ENCODE measurements at regions not wholly inside any gene's neighbourhood (a gene's known extent, or its start where the extent isn't known, plus 50 kb on each side); places are given as distances from the start of the nearest gene placed in this dataset.

DNA sequence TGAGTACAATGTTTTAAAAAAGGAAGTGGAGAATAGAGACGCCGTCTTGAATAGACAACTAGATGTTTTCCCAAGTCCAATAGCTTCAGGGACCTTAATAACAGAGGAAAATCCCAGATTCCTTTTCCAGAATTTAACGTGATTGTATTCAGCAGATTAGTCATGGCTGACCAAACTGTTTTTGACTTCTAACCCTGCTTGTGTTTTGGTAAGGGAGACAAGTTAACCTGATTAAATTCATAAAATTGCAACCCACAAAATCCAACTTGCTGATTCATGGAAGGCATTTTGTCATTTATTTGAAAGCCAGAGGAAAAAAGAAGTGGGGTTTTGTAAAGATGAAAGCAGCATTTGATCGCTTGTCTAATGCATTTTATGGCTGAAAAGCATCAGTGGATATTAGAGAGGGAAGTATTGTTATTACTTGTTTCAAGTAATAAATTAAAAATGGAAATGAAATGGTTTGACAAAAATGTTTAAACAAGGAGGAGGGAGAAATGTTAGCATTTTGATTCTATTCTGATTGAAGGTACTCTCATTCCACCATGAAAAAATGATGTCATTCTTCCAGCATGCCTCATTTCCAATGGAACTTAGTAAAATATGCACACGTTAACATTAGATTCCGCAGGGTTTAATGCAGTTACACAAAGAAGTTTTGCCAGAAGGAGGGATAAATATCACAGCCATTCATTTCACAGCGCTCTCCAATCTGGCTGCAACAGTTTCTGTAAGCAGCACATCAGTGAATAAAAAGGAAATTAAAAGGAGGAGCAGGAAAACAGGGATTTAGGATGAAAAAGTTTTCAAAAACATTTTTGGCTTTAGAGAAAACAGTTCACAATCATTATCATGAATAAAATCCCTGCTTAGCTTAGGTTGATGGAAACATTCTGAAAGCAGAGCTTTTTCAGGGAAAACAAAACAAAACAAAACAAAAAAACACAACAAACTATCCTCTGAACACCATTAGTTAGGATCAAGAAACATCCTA is 314.7 kb downstream of the PRR16 start:
- Mint-ChIP-seq H3K4me1 (ENCODE audit: low read depth, unreplicated experiment) (peaks cover 2% of the 10 kb centered on the region), H3K4me3 (ENCODE audit: unreplicated experiment) (no peak overlapping the region), H3K9me3 (ENCODE audit: unreplicated experiment) (no peaks in the 10 kb centered on the region), H3K27ac (ENCODE audit: unreplicated experiment) (no peak overlapping the region), H3K36me3 (ENCODE audit: unreplicated experiment) (no peaks in the 10 kb centered on the region), H3K27me3 (ENCODE audit: unreplicated experiment) (no peaks in the 10 kb centered on the region)
- no peak for DNase-seq
- TF ChIP-seq, protein P1, sequence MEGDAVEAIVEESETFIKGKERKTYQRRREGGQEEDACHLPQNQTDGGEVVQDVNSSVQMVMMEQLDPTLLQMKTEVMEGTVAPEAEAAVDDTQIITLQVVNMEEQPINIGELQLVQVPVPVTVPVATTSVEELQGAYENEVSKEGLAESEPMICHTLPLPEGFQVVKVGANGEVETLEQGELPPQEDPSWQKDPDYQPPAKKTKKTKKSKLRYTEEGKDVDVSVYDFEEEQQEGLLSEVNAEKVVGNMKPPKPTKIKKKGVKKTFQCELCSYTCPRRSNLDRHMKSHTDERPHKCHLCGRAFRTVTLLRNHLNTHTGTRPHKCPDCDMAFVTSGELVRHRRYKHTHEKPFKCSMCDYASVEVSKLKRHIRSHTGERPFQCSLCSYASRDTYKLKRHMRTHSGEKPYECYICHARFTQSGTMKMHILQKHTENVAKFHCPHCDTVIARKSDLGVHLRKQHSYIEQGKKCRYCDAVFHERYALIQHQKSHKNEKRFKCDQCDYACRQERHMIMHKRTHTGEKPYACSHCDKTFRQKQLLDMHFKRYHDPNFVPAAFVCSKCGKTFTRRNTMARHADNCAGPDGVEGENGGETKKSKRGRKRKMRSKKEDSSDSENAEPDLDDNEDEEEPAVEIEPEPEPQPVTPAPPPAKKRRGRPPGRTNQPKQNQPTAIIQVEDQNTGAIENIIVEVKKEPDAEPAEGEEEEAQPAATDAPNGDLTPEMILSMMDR (IDR thresholded peaks at IDR 0.05; ENCODE audit: partially characterized antibody, unreplicated experiment), result no peak

GRCh38 chr5:120779674-120780073 is 315.6 kb downstream of the PRR16 start:
- TF ChIP-seq, protein P1 (IDR thresholded peaks at IDR 0.05; ENCODE audit: partially characterized antibody, unreplicated experiment), result no peak
- DNase-seq, result no peak
- no peak overlapping the region for H3K27ac Mint-ChIP-seq (ENCODE audit: unreplicated experiment)

GRCh38 chr5:120788481-120788880 is 324.4 kb downstream of the PRR16 start:
- DNase-seq, result no peak
- TF ChIP-seq, protein P1 (IDR thresholded peaks at IDR 0.05; ENCODE audit: partially characterized antibody, unreplicated experiment), result no peak
- Mint-ChIP-seq H3K36me3 (ENCODE audit: unreplicated experiment) (no peaks in the 10 kb centered on the region), H3K4me3 (ENCODE audit: unreplicated experiment) (no peak overlapping the region), H3K27ac (ENCODE audit: unreplicated experiment) (no peak overlapping the region), H3K27me3 (ENCODE audit: unreplicated experiment) (no peaks in the 10 kb centered on the region), H3K9me3 (ENCODE audit: unreplicated experiment) (no peaks in the 10 kb centered on the region), H3K4me1 (ENCODE audit: low read depth, unreplicated experiment) (no peaks in the 10 kb centered on the region)

More at GRCh38 chr5:120779674-120780073, 315.6 kb downstream of the PRR16 start:
- Mint-ChIP-seq H3K4me1 (ENCODE audit: low read depth, unreplicated experiment) (peaks cover 2% of the 10 kb centered on the region), H3K27me3 (ENCODE audit: unreplicated experiment) (no peaks in the 10 kb centered on the region), H3K4me3 (ENCODE audit: unreplicated experiment) (no peak overlapping the region), H3K36me3 (ENCODE audit: unreplicated experiment) (no peaks in the 10 kb centered on the region), H3K9me3 (ENCODE audit: unreplicated experiment) (no peaks in the 10 kb centered on the region)

DNA sequence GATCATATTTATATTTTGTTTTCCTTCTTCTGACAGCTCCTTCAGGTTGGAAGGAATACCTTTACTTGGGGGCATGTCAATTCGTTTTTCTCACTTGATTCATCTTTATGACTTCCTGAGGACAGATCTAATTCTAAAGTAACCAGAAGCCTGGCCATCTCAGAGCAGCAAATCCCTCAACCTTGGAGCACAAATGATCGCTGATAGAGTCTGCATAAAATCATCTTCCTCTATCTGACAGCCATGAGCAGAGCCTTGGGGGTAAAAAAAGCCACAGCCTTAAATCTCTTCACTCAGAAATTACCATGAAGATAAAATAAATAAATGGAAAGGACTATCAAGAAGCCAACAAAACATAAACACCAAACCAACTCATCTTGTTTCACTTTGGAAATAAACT is 325.8 kb downstream of the PRR16 start:
- H3K4me3 Mint-ChIP-seq (ENCODE audit: unreplicated experiment), result no peak overlapping the region
- no peak for DNase-seq
- H3K9me3 Mint-ChIP-seq (ENCODE audit: unreplicated experiment), result no peaks in the 10 kb centered on the region
- H3K4me1 Mint-ChIP-seq (ENCODE audit: low read depth, unreplicated experiment), result no peaks in the 10 kb centered on the region
- H3K27ac Mint-ChIP-seq (ENCODE audit: unreplicated experiment), result no peak overlapping the region
- H3K27me3 Mint-ChIP-seq (ENCODE audit: unreplicated experiment), result no peaks in the 10 kb centered on the region
- TF ChIP-seq, protein P1 (IDR thresholded peaks at IDR 0.05; ENCODE audit: partially characterized antibody, unreplicated experiment), result no peak
- no peaks in the 10 kb centered on the region for H3K36me3 Mint-ChIP-seq (ENCODE audit: unreplicated experiment)

- no peak for DNase-seq
- Mint-ChIP-seq H3K4me1 (ENCODE audit: low read depth, unreplicated experiment) (no peaks in the 10 kb centered on the region), H3K27ac (ENCODE audit: unreplicated experiment) (no peak overlapping the region), H3K4me3 (ENCODE audit: unreplicated experiment) (no peak overlapping the region), H3K27me3 (ENCODE audit: unreplicated experiment) (no peaks in the 10 kb centered on the region), H3K9me3 (ENCODE audit: unreplicated experiment) (no peaks in the 10 kb centered on the region), H3K36me3 (ENCODE audit: unreplicated experiment) (no peaks in the 10 kb centered on the region)
- TF ChIP-seq, protein P1 (IDR thresholded peaks at IDR 0.05; ENCODE audit: partially characterized antibody, unreplicated experiment), result no peak
Measured at GRCh38 chr5:120790339-120790738, 326.2 kb downstream of the PRR16 start.

All from glutamatergic neuron (in vitro differentiated cells).